ENCODE measurements at regions not wholly inside any gene's neighbourhood (a gene's known extent, or its start where the extent isn't known, plus 50 kb on each side); places are given as distances from the start of the nearest gene placed in this dataset.

DNA sequence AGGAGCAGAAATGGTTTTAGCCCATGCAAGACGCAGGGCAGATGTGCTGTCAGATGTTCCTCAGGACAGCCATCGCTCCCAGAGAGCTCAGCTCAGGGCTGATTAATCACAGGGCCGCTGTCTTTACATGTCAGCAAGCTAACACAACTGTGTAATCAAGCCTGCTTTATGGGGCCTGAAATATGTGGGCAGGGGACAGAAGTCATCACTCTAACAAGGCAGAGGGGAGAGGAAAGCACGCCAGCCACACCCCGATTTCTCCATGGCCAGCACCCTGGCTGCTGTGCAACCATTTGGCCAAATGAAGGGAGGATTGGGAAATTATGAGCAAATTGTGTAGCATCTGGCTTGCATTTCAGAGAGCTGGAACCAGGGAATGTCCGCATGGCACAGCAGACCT is 368.8 kb downstream of the NPHP4 start:
- ATAC-seq (no peak), DNase-seq (ENCODE audit: low read depth, low spot score) (no peak)
- BruUV-seq (replicated peaks): no TSS peak
- H2AFZ ChIP-seq (ENCODE audit: low read depth, low read length, poor library complexity, severe bottlenecking): no peak overlapping the region
- no peak overlapping the region for H3K9ac ChIP-seq (ENCODE audit: low read length)
- H3K36me3 ChIP-seq (ENCODE audit: control insufficient read depth in 1 of 2, insufficient read depth in 2 of 2, low read length in 2 of 2): no peaks in the 10 kb centered on the region
- no peak overlapping the region for H3K27ac ChIP-seq (ENCODE audit: low read depth, low read length)
- peaks cover 33% of the 10 kb centered on the region; the same call in 1 of the 2 replicates for H3K27me3 ChIP-seq (ENCODE audit: insufficient read depth, low read length)
- POLR2A ChIA-PET: no interaction called here
- intact Hi-C loops (cut with micrococcal nuclease): no loop called here
- CTCF ChIA-PET: no interaction called here
- RAD21 ChIA-PET (ENCODE audit: low non-redundant PET in 1 of 2, low total read pairs in 2 of 2, uncharacterized antibody in 2 of 2, unreplicated experiment in 2 of 2): no interaction called here
- no peaks in the 10 kb centered on the region for H3K4me1 ChIP-seq (ENCODE audit: control insufficient read depth in 1 of 2, insufficient read depth in 2 of 2, low read length in 2 of 2)
- no peak overlapping the region for H3K4me2 ChIP-seq (ENCODE audit: low read length)
- no peaks in the 10 kb centered on the region for H4K20me1 ChIP-seq (ENCODE audit: insufficient read depth)
- no peak overlapping the region for H3K4me3 ChIP-seq (replicated peaks in 1 of 2; ENCODE audit: low read depth in 1 of 2, low read length in 2 of 2)
- no peaks in the 10 kb centered on the region for H3K79me2 ChIP-seq (ENCODE audit: insufficient read depth, low read length)
- TF ChIP-seq YY1 (IDR thresholded peaks at IDR 0.05; ENCODE audit: extremely low read depth, insufficient replicate concordance, low read depth, low read length) (no peak), CEBPB (IDR thresholded peaks at IDR 0.05; ENCODE audit: low read depth) (no peak), POLR2A (IDR thresholded peaks at IDR 0.05; ENCODE audit: borderline replicate concordance, extremely low read depth, insufficient read depth, insufficient read length) (no peak), TCF7L2 (IDR thresholded peaks at IDR 0.05; ENCODE audit: borderline replicate concordance, extremely low read depth, insufficient read depth, insufficient read length) (no peak), FOSL1 (IDR thresholded peaks at IDR 0.05; ENCODE audit: low read depth) (no peak), SIN3A (IDR thresholded peaks at IDR 0.05; ENCODE audit: low read depth) (no peak), EGR1 (IDR thresholded peaks at IDR 0.05; ENCODE audit: low read depth) (no peak), EZH2 (IDR thresholded peaks at IDR 0.05) (no peak), MAX (IDR thresholded peaks at IDR 0.05) (no peak), ELF1 (IDR thresholded peaks at IDR 0.05; ENCODE audit: borderline replicate concordance, low read depth) (no peak), RAD21 (IDR thresholded peaks at IDR 0.05; ENCODE audit: low read depth) (no peak), POLR2AphosphoS5 (IDR thresholded peaks at IDR 0.05; ENCODE audit: low read depth, low read length) (no peak)
- TF ChIP-seq, protein P1, sequence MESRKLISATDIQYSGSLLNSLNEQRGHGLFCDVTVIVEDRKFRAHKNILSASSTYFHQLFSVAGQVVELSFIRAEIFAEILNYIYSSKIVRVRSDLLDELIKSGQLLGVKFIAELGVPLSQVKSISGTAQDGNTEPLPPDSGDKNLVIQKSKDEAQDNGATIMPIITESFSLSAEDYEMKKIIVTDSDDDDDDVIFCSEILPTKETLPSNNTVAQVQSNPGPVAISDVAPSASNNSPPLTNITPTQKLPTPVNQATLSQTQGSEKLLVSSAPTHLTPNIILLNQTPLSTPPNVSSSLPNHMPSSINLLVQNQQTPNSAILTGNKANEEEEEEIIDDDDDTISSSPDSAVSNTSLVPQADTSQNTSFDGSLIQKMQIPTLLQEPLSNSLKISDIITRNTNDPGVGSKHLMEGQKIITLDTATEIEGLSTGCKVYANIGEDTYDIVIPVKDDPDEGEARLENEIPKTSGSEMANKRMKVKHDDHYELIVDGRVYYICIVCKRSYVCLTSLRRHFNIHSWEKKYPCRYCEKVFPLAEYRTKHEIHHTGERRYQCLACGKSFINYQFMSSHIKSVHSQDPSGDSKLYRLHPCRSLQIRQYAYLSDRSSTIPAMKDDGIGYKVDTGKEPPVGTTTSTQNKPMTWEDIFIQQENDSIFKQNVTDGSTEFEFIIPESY (IDR thresholded peaks at IDR 0.05; ENCODE audit: extremely low read depth, insufficient replicate concordance, low read length): no peak
- H3K9me3 ChIP-seq (ENCODE audit: control insufficient read depth in 1 of 2, insufficient read depth in 1 of 2, low read depth in 1 of 2, low read length in 2 of 2): no peaks in the 10 kb centered on the region
- H3K9me2 ChIP-seq (ENCODE audit: insufficient read depth): no peaks in the 10 kb centered on the region

Measured in HCT116 (cell line).